Ishikawa (cell line): ENCODE measurements at regions not wholly inside any gene's neighbourhood (a gene's known extent, or its start where the extent isn't known, plus 50 kb on each side); places are given as distances from the start of the nearest gene placed in this dataset.

Source experiments
- CEBPB ChIP-seq: IDR thresholded peaks from 2 replicates; pipeline ENCODE4 v1.6.1; 2012
- CREB1 ChIP-seq: IDR thresholded peaks from 2 replicates; pipeline ENCODE4 v1.6.1; 2012; ENCODE audit warnings: low read depth
- EGR1 ChIP-seq: IDR thresholded peaks from 2 replicates; pipeline ENCODE4 v1.6.1; 2012
- EP300 ChIP-seq: IDR thresholded peaks from 2 replicates; pipeline ENCODE4 v1.6.1; 2012; ENCODE audit warnings: borderline replicate concordance
- FOXM1 ChIP-seq: IDR thresholded peaks from 2 replicates; pipeline ENCODE4 v1.6.1; 2012; ENCODE audit warnings: low read depth, borderline replicate concordance
- NFIC ChIP-seq: IDR thresholded peaks from 2 replicates; pipeline ENCODE4 v1.6.1; 2012
- RAD21 ChIP-seq: IDR thresholded peaks from 2 replicates; pipeline ENCODE4 v1.6.1; 2012; ENCODE audit warnings: low read depth
- TAF1 ChIP-seq: IDR thresholded peaks from 2 replicates; pipeline ENCODE4 v1.6.1; 2012; ENCODE audit warnings: low read depth, mild to moderate bottlenecking
- TCF12 ChIP-seq: IDR thresholded peaks from 2 replicates; pipeline ENCODE4 v1.6.1; 2012; ENCODE audit warnings: low read depth
- TEAD4 ChIP-seq: IDR thresholded peaks from 2 replicates; pipeline ENCODE4 v1.6.1; 2012
- YY1 ChIP-seq: IDR thresholded peaks from 2 replicates; pipeline ENCODE4 v1.6.1; 2012; ENCODE audit warnings: low read depth
- ZBTB7A ChIP-seq: IDR thresholded peaks from 2 replicates; pipeline ENCODE4 v1.6.1; 2012; ENCODE audit warnings: low read depth
- TF ChIP-seq, protein P1 (sequence below): IDR thresholded peaks from 2 replicates; pipeline ENCODE4 v1.6.1; 2012
- TF ChIP-seq, protein P2 (sequence below): IDR thresholded peaks from 2 replicates; pipeline ENCODE4 v1.6.1; 2012
- TF ChIP-seq, protein P3 (sequence below): IDR thresholded peaks from 2 replicates; pipeline ENCODE4 v1.6.1; 2012; ENCODE audit warnings: low read depth, mild to moderate bottlenecking

DNA sequence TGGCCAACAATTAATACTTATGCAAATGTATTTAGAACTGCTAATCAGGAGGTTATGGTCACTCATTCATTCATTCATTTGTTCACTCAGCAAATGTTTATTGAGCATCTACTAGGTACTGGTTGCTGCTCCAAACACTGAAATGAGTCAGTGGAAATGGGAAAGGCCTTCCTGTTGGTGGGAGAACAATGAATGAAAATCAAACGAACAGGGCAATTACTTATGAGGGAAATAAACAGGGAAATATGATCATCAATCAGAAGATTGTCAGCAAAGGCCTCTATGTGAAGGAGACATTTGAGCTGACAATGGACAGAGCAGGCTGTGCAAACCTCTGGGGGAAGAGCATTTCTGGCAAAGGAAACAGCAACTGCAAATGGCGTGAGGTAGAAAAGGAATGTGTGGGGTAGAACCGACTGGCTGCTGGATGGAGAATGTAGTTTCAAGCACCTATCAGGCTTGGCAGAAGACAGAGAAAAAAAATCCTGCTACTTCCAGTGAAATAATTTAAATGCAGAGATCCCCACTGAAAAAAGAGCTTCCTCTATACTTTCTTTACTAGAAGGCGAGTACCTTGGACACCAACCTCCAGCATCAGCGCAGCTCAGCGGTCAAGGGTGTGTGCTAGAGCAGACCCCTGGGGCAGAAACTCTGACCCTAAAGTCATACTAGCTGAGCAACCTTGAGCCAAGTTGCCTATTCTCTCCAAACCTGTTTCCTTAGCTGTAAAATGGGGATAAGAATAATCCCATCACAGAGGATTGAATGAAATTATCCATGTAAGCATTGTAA lies 108.8 kb upstream of the EEPD1 start:
- TF ChIP-seq, protein P1, sequence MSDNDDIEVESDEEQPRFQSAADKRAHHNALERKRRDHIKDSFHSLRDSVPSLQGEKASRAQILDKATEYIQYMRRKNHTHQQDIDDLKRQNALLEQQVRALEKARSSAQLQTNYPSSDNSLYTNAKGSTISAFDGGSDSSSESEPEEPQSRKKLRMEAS, result no peak
- TF ChIP-seq CEBPB, result no peak
- no peak for TF ChIP-seq ZBTB7A
- TF ChIP-seq EGR1, result no peak
- TF ChIP-seq CREB1, result no peak
- no peak for TF ChIP-seq TAF1
- TF ChIP-seq TEAD4, result no peak
- TF ChIP-seq, protein P2, sequence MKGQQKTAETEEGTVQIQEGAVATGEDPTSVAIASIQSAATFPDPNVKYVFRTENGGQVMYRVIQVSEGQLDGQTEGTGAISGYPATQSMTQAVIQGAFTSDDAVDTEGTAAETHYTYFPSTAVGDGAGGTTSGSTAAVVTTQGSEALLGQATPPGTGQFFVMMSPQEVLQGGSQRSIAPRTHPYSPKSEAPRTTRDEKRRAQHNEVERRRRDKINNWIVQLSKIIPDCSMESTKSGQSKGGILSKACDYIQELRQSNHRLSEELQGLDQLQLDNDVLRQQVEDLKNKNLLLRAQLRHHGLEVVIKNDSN, result no peak
- no peak for TF ChIP-seq FOXM1
- TF ChIP-seq, protein P3, sequence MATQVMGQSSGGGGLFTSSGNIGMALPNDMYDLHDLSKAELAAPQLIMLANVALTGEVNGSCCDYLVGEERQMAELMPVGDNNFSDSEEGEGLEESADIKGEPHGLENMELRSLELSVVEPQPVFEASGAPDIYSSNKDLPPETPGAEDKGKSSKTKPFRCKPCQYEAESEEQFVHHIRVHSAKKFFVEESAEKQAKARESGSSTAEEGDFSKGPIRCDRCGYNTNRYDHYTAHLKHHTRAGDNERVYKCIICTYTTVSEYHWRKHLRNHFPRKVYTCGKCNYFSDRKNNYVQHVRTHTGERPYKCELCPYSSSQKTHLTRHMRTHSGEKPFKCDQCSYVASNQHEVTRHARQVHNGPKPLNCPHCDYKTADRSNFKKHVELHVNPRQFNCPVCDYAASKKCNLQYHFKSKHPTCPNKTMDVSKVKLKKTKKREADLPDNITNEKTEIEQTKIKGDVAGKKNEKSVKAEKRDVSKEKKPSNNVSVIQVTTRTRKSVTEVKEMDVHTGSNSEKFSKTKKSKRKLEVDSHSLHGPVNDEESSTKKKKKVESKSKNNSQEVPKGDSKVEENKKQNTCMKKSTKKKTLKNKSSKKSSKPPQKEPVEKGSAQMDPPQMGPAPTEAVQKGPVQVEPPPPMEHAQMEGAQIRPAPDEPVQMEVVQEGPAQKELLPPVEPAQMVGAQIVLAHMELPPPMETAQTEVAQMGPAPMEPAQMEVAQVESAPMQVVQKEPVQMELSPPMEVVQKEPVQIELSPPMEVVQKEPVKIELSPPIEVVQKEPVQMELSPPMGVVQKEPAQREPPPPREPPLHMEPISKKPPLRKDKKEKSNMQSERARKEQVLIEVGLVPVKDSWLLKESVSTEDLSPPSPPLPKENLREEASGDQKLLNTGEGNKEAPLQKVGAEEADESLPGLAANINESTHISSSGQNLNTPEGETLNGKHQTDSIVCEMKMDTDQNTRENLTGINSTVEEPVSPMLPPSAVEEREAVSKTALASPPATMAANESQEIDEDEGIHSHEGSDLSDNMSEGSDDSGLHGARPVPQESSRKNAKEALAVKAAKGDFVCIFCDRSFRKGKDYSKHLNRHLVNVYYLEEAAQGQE, result no peak
- no peak for TF ChIP-seq NFIC
- TF ChIP-seq TCF12, result no peak
- no peak for TF ChIP-seq YY1
- TF ChIP-seq RAD21, result no peak

DNA sequence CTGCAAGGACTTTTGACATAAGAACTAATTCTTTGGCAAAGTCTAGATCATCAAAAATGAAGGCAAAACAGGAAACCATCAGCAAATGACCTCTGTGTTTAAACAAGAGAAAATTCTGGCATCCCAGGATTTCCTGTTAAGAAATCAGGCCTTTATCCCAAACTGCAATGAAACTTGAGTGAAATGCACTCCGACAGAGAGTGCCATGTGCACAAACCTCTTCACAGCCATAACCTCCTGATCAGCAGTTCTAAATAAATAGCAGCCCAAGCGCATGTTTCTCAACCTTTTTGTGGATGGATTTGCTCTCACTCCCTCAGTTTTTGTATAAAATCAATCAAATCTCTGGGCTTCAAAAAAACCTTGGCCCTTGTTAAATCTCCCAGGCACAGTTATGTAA lies 107.7 kb upstream of the EEPD1 start:
- TF ChIP-seq EP300, result no peak
- no peak for TF ChIP-seq RAD21
- no peak for TF ChIP-seq ZBTB7A
- TF ChIP-seq FOXM1, result no peak
- TF ChIP-seq CEBPB, result no peak
- TF ChIP-seq EGR1, result no peak
- TF ChIP-seq, protein P2, result no peak
- no peak for TF ChIP-seq NFIC
- TF ChIP-seq CREB1, result no peak
- TF ChIP-seq TEAD4, result no peak
- TF ChIP-seq YY1, result no peak
- TF ChIP-seq TCF12, result no peak
- TF ChIP-seq, protein P1, result no peak
- no peak for TF ChIP-seq TAF1
- TF ChIP-seq, protein P3, result no peak

DNA sequence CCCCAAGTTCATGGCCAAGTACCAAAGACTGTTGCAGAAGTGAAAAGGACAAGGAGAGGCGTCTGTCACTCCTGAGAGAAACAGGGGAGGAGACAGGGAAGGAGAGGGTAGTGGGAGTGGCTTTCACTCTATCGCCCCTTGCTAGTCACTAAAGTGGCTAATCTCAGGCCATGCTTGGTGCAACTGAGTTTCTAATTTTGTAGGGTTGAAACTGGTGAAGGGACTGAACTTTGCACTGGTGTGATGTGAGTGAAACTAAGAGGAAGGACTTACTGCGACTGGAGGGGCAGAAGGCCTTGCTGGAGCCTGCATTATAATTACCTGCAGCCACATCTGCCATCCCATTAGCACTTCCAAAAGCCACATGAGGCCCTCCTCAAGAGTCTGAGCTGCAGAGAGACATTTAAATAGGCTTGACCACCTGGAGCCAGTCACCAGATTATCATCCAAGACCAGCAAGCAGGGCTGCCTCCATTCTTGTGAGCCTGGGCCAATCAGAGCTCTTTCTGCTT lies 107.2 kb upstream of the EEPD1 start:
- TF ChIP-seq FOXM1 (no peak), CEBPB (no peak), ZBTB7A (no peak), RAD21 (no peak), CREB1 (no peak), EGR1 (no peak), TAF1 (no peak), YY1 (no peak), TEAD4 (no peak), NFIC (no peak), EP300 (no peak), TCF12 (no peak)
- TF ChIP-seq, protein P1, result no peak
- TF ChIP-seq, protein P2, result no peak
- TF ChIP-seq, protein P3, result no peak
